ENCODE measurements at regions not wholly inside any gene's neighbourhood (a gene's known extent, or its start where the extent isn't known, plus 50 kb on each side); places are given as distances from the start of the nearest gene placed in this dataset.

- Histone ChIP-seq H3K27me3 (no peaks in the 10 kb centered on the region), H3K4me1 (no peaks in the 10 kb centered on the region), H3K36me3 (no peaks in the 10 kb centered on the region), H3K9me3 (peaks cover 0 to 8% (median 0%) of the 10 kb centered on the region in 12 donors), H3K27ac (no peak overlapping the region), H3K4me3 (no peak overlapping the region)
- ATAC-seq (no peak), DNase-seq (no peak)
- WGBS, 4 donors = 48 to 84% (median 71%) methylated on average over 3 of the region's 3 CpGs
- intact Hi-C loops (cut with DNase I) = no loop called here
- TF ChIP-seq POLR2A (IDR thresholded peaks at IDR 0.05) = no peak
- no peak for TF ChIP-seq CTCF (IDR thresholded peaks at IDR 0.05)
Measured at GRCh38 chr20:11362450-11362849, 555.2 kb upstream of the BTBD3 start.

GRCh38 chr20:11364736-11365135 is 553.0 kb upstream of the BTBD3 start:
- H3K27me3 ChIP-seq = no peaks in the 10 kb centered on the region
- ATAC-seq = no peak
- 77 to 95% (median 90%) methylated on average over 5 of the region's 5 CpGs for WGBS, 4 donors

DNA sequence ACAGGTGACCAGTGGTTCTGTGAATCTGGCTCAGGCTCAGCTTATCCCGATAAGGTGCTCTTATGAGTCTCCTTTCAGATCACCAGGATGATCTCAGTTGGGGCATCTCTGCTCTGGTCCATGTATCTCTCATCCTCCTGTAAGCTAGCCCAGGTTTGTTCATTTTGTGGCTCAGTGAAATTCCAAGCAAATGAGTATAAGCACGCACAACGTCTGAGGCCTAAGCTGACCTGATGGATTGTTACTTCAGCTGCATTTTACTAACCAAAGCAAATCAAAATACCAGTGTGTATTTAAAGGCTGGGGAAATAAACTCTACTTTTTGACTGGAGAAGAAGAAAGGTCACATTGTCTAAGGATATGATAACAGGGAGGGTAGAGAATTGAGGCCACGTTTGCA is 551.0 kb upstream of the BTBD3 start:
- Histone ChIP-seq H3K9me3 (no peaks in the 10 kb centered on the region), H3K36me3 (no peaks in the 10 kb centered on the region), H3K27me3 (no peaks in the 10 kb centered on the region), H3K27ac (no peak overlapping the region), H3K4me3 (no peak overlapping the region), H3K4me1 (no peaks in the 10 kb centered on the region)
- intact Hi-C loops (cut with DNase I) = no loop called here
- ATAC-seq = no peak
- DNase-seq = no peak
- WGBS, 4 donors = 57 to 79% (median 69%) methylated on average over 4 of the region's 4 CpGs
- no peak for TF ChIP-seq POLR2A (IDR thresholded peaks at IDR 0.05)
- no peak for TF ChIP-seq CTCF (IDR thresholded peaks at IDR 0.05)

More at GRCh38 chr20:11364736-11365135, 553.0 kb upstream of the BTBD3 start:
- intact Hi-C loops (cut with DNase I) = no loop called here
- Histone ChIP-seq H3K4me3 (no peak overlapping the region), H3K9me3 (peaks cover 0 to 3% (median 0%) of the 10 kb centered on the region in 12 donors), H3K36me3 (no peaks in the 10 kb centered on the region), H3K4me1 (no peaks in the 10 kb centered on the region), H3K27ac (no peak overlapping the region)
- DNase-seq = no peak
- no peak for TF ChIP-seq CTCF (IDR thresholded peaks at IDR 0.05)
- no peak for TF ChIP-seq POLR2A (IDR thresholded peaks at IDR 0.05)

- Histone ChIP-seq H3K4me3 (no peak overlapping the region), H3K36me3 (no peaks in the 10 kb centered on the region), H3K9me3 (no peaks in the 10 kb centered on the region), H3K27me3 (no peaks in the 10 kb centered on the region), H3K4me1 (no peaks in the 10 kb centered on the region), H3K27ac (no peak overlapping the region)
- no peak for TF ChIP-seq POLR2A (IDR thresholded peaks at IDR 0.05)
- no peak for TF ChIP-seq CTCF (IDR thresholded peaks at IDR 0.05)
- intact Hi-C loops (cut with DNase I) = no loop called here
- ATAC-seq = no peak
- 57 to 71% (median 60%) methylated on average over 4 of the region's 4 CpGs for WGBS, 4 donors
- no peak for DNase-seq
Measured at GRCh38 chr20:11368499-11368898, 549.2 kb upstream of the BTBD3 start.
